ENCODE measurements at regions not wholly inside any gene's neighbourhood (a gene's known extent, or its start where the extent isn't known, plus 50 kb on each side); places are given as distances from the start of the nearest gene placed in this dataset.

- no peak for TF ChIP-seq POLR2A (IDR thresholded peaks at IDR 0.05)
- TF ChIP-seq CTCF (IDR thresholded peaks at IDR 0.05): no peak
Observed at GRCh38 chr21:27536319-27536718, 569.4 kb upstream of the ADAMTS5 start.

Measured in transverse colon (tissue), 3 donors.